AG10803 (cell line): ENCODE measurements at regions not wholly inside any gene's neighbourhood (a gene's known extent, or its start where the extent isn't known, plus 50 kb on each side); places are given as distances from the start of the nearest gene placed in this dataset.

Experiments used
- DNase-seq: peaks from one replicate; pipeline ENCODE4 v3.0.0; 2010; ENCODE audit warnings: low read depth
- H3K4me3 ChIP-seq: 2 replicates; pipeline ENCODE4 v1.5.1; 2011; ENCODE audit warnings: mild to moderate bottlenecking, low read length, control low read depth
- CTCF ChIP-seq: conservative IDR thresholded peaks from 2 replicates; pipeline ENCODE4 v1.5.1; 2011; ENCODE audit warnings: mild to moderate bottlenecking, low read length, control low read depth, inconsistent platforms

- H3K4me3 ChIP-seq = no peak overlapping the region
- DNase-seq = no peak
- TF ChIP-seq CTCF = no peak
Measured at GRCh38 chr17:6938637-6939036, 57.2 kb upstream of the ALOX12 start.

- TF ChIP-seq CTCF = no peak
- peak; percentile 41 for DNase-seq
- peak overlapping the region; percentile 53 for H3K4me3 ChIP-seq
Measured at GRCh38 chr17:6940186-6940649, 55.6 kb upstream of the ALOX12 start.

- no peak for TF ChIP-seq CTCF
- DNase-seq = no peak
- H3K4me3 ChIP-seq = no peak overlapping the region
Measured at GRCh38 chr17:6941989-6942388, 53.9 kb upstream of the ALOX12 start.

GRCh38 chr17:6943406-6943805 lies 52.4 kb upstream of the ALOX12 start:
- DNase-seq = no peak
- no peak for TF ChIP-seq CTCF
- H3K4me3 ChIP-seq = no peak overlapping the region
